ENCODE measurements at regions not wholly inside any gene's neighbourhood (a gene's known extent, or its start where the extent isn't known, plus 50 kb on each side); places are given as distances from the start of the nearest gene placed in this dataset.

GRCh38 chr2:156784020-156784701 is 348.0 kb downstream of the GPD2 start:
- no peak for TF ChIP-seq CTCF (IDR thresholded peaks at IDR 0.05; ENCODE audit: low read depth, low read length)
- no peak for DNase-seq (ENCODE audit: extremely low read depth, low read depth)

GRCh38 chr2:156787517-156787916 is 351.3 kb downstream of the GPD2 start:
- no peak for DNase-seq (ENCODE audit: extremely low read depth, low read depth)
- TF ChIP-seq CTCF (IDR thresholded peaks at IDR 0.05; ENCODE audit: low read depth, low read length): no peak

- TF ChIP-seq CTCF (IDR thresholded peaks at IDR 0.05; ENCODE audit: low read depth, low read length): no peak
- DNase-seq (ENCODE audit: extremely low read depth, low read depth): no peak
These were observed 354.3 kb downstream of the GPD2 start for GRCh38 chr2:156790343-156791037.

GRCh38 chr2:156792242-156792840 is 356.2 kb downstream of the GPD2 start:
- TF ChIP-seq CTCF (IDR thresholded peaks at IDR 0.05; ENCODE audit: low read depth, low read length): no peak
- no peak for DNase-seq (ENCODE audit: extremely low read depth, low read depth)

GRCh38 chr2:156797832-156798231 is 361.7 kb downstream of the GPD2 start:
- TF ChIP-seq CTCF (IDR thresholded peaks at IDR 0.05; ENCODE audit: low read depth, low read length): no peak
- DNase-seq (ENCODE audit: extremely low read depth, low read depth): no peak

- no peak for TF ChIP-seq CTCF (IDR thresholded peaks at IDR 0.05; ENCODE audit: low read depth, low read length)
These were observed 364.0 kb downstream of the GPD2 start for GRCh38 chr2:156800065-156800653.

More at GRCh38 chr2:156800065-156800653, 364.0 kb downstream of the GPD2 start:
- no peak for DNase-seq (ENCODE audit: extremely low read depth, low read depth)

Measured in AG09319 (cell line).